HCT116 (cell line): ENCODE measurements at regions not wholly inside any gene's neighbourhood (a gene's known extent, or its start where the extent isn't known, plus 50 kb on each side); places are given as distances from the start of the nearest gene placed in this dataset.

Experiments used
- ATAC-seq: fragments of 200-7000 bp; cut with Tn5 transposase; 2 replicates; pipeline ENCODE4 v1.9.1; 2020; ENCODE audit warnings: mild to moderate bottlenecking, moderate library complexity
- BruUV-seq: library from RNA; stranded (reverse); fragments of 400-500 nt; replicated peaks from 2 replicates; lab custom pipeline; 2021; lab: Mats Ljungman, UMichigan
- CTCF ChIA-PET: fragments of 300-600 bp; sonication (Branson Sonifier 250); formaldehyde crosslinking; loops from one replicate; lab custom pipeline; 2021; ENCODE audit warnings: antibody characterized with exemption; lab: Charles Lee
- POLR2A ChIA-PET: fragments of 300-600, 350-600 bp; sonication (Branson Sonifier 250); formaldehyde crosslinking; loops from one replicate; lab custom pipeline; 2021; ENCODE audit warnings: antibody characterized with exemption; lab: Charles Lee
- RAD21 ChIA-PET, 2 experiments: fragments of 300-600 bp; sonication (Branson Sonifier 250); formaldehyde crosslinking; loops; one replicate each; lab custom pipeline; 2023; ENCODE audit warnings: low total read pairs in 2 of 2; ENCODE audit not compliant: uncharacterized antibody in 2 of 2, unreplicated experiment in 2 of 2, low non-redundant PET in 1 of 2; lab: Charles Lee
- DNase-seq: peaks from one replicate; pipeline ENCODE4 v3.0.0-alpha.2; 2010; ENCODE audit warnings: low read depth, low spot score
- H2AFZ ChIP-seq: fragments of 200-600 bp; shearing (Covaris generic), sonication (generic); 2 replicates; pipeline ENCODE4 v1.6.1; 2017; ENCODE audit warnings: low read depth, mixed run types, mixed read lengths, antibody characterized with exemption, low read length; ENCODE audit not compliant: poor library complexity, severe bottlenecking
- H3K27ac ChIP-seq: 2 replicates; pipeline ENCODE4 v1.5.1; 2012; ENCODE audit warnings: low read depth, low read length
- H3K27me3 ChIP-seq: fragments of 200-600 bp; sonication (generic); 2 replicates; pipeline ENCODE4 v1.6.1; 2016; ENCODE audit warnings: mixed run types, low read length, mixed read lengths; ENCODE audit not compliant: insufficient read depth
- H3K36me3 ChIP-seq, 2 experiments: fragments of 200-500 bp in 1 of 2; fragments of 200-600 bp in 1 of 2; sonication (Bioruptor generic) in 1 of 2; sonication (generic) in 1 of 2; 2 replicates each; pipeline versions ENCODE4 v1.5.1 to v1.6.1; 2014 to 2016; ENCODE audit warnings: low read length in 2 of 2, inconsistent platforms in 1 of 2, mixed read lengths in 1 of 2, mixed run types in 1 of 2; ENCODE audit not compliant: insufficient read depth in 2 of 2, control insufficient read depth in 1 of 2
- H3K4me1 ChIP-seq, 2 experiments: fragments of 200-600 bp in 1 of 2; sonication (generic) in 1 of 2; 2 replicates each; pipeline versions ENCODE4 v1.5.1 to v1.6.1; 2012 to 2017; ENCODE audit warnings: low read length in 2 of 2, inconsistent platforms in 1 of 2, mild to moderate bottlenecking in 1 of 2, mixed read lengths in 1 of 2, mixed run types in 1 of 2, moderate library complexity in 1 of 2; ENCODE audit not compliant: insufficient read depth in 2 of 2, control insufficient read depth in 1 of 2
- H3K4me2 ChIP-seq: fragments of 200-600 bp; sonication (generic); 2 replicates; pipeline ENCODE4 v1.6.1; 2017; ENCODE audit warnings: mixed run types, low read length, mixed read lengths
- H3K4me3 ChIP-seq, 2 experiments: fragments of 200-600 bp in 1 of 2; sonication (generic) in 1 of 2; replicated peaks in 1 of 2; 2 replicates each; pipeline ENCODE4 v1.5.1; 2011 to 2016; ENCODE audit warnings: low read length in 2 of 2, control low read depth in 1 of 2, low read depth in 1 of 2, mild to moderate bottlenecking in 1 of 2, mixed read lengths in 1 of 2, mixed run types in 1 of 2
- H3K79me2 ChIP-seq: fragments of 200-600 bp; sonication (generic); 2 replicates; pipeline ENCODE4 v1.6.1; 2017; ENCODE audit warnings: mild to moderate bottlenecking, mixed run types, low read length, moderate library complexity, mixed read lengths; ENCODE audit not compliant: insufficient read depth
- H3K9ac ChIP-seq: fragments of 200-600 bp; sonication (generic); 2 replicates; pipeline ENCODE4 v1.6.1; 2016; ENCODE audit warnings: low read length, mixed read lengths
- H3K9me2 ChIP-seq: fragments of 200-600 bp; sonication (generic), shearing (Covaris generic); 2 replicates; pipeline ENCODE4 v1.6.1; 2017; ENCODE audit warnings: mixed run types, mild to moderate bottlenecking, moderate library complexity; ENCODE audit not compliant: insufficient read depth
- H3K9me3 ChIP-seq, 2 experiments: fragments of 200-500 bp in 1 of 2; fragments of 200-600 bp in 1 of 2; sonication (Bioruptor generic) in 1 of 2; sonication (generic) in 1 of 2; 2 replicates each; pipeline ENCODE4 v1.6.1; 2014 to 2017; ENCODE audit warnings: low read length in 2 of 2, mixed read lengths in 2 of 2, inconsistent platforms in 1 of 2, low read depth in 1 of 2, mild to moderate bottlenecking in 1 of 2, mixed run types in 1 of 2, moderate library complexity in 1 of 2; ENCODE audit not compliant: control insufficient read depth in 1 of 2, insufficient read depth in 1 of 2
- H4K20me1 ChIP-seq: fragments of 200-600 bp; sonication (generic), shearing (Covaris generic); 2 replicates; pipeline ENCODE4 v1.6.1; 2017; ENCODE audit warnings: mixed run types, mild to moderate bottlenecking, moderate library complexity; ENCODE audit not compliant: insufficient read depth
- ATF3 ChIP-seq: IDR thresholded peaks from 2 replicates; pipeline ENCODE4 v1.6.1; 2012
- CBX3 ChIP-seq: IDR thresholded peaks from 2 replicates; pipeline ENCODE4 v1.6.1; 2012; ENCODE audit warnings: low read depth
- ELF1 ChIP-seq: IDR thresholded peaks from 2 replicates; pipeline ENCODE4 v1.6.1; 2012; ENCODE audit warnings: low read depth, borderline replicate concordance
- EZH2 ChIP-seq: fragments of 200-600 bp; sonication (generic); IDR thresholded peaks from 2 replicates; pipeline ENCODE4 v1.6.1; 2017; ENCODE audit warnings: antibody characterized with exemption, mixed run types
- EZH2phosphoT487 ChIP-seq: fragments of 200-600 bp; IDR thresholded peaks from 2 replicates; pipeline ENCODE4 v1.6.1; 2018; ENCODE audit warnings: antibody characterized with exemption, borderline replicate concordance
- FOSL1 ChIP-seq: IDR thresholded peaks from 2 replicates; pipeline ENCODE4 v1.6.1; 2012; ENCODE audit warnings: low read depth
- JUND ChIP-seq: IDR thresholded peaks from 2 replicates; pipeline ENCODE4 v1.6.1; 2012
- POLR2AphosphoS5 ChIP-seq: IDR thresholded peaks from 2 replicates; pipeline ENCODE4 v1.6.1; 2011; ENCODE audit warnings: mild to moderate bottlenecking, low read depth, low read length, moderate library complexity
- SIN3A ChIP-seq: IDR thresholded peaks from 2 replicates; pipeline ENCODE4 v1.6.1; 2012; ENCODE audit warnings: low read depth
- SP1 ChIP-seq: IDR thresholded peaks from 2 replicates; pipeline ENCODE4 v1.6.1; 2012; ENCODE audit warnings: low read depth
- SRF ChIP-seq: IDR thresholded peaks from 2 replicates; pipeline ENCODE4 v1.6.1; 2012; ENCODE audit warnings: low read depth
- TCF7L2 ChIP-seq: IDR thresholded peaks from 2 replicates; pipeline ENCODE4 v1.7.0; 2011; ENCODE audit warnings: borderline replicate concordance, inconsistent platforms; ENCODE audit not compliant: insufficient read depth, insufficient read length; ENCODE audit errors: extremely low read depth
- YY1 ChIP-seq: IDR thresholded peaks from 2 replicates; pipeline ENCODE4 v1.6.1; 2011; ENCODE audit warnings: low read length, low read depth, moderate library complexity, mild to moderate bottlenecking; ENCODE audit not compliant: insufficient replicate concordance; ENCODE audit errors: extremely low read depth
- ZBTB33 ChIP-seq: IDR thresholded peaks from 2 replicates; pipeline ENCODE4 v1.6.1; 2011; ENCODE audit warnings: mild to moderate bottlenecking, low read length, moderate library complexity; ENCODE audit not compliant: insufficient replicate concordance; ENCODE audit errors: extremely low read depth
- ZFX ChIP-seq: fragments of 450-650 bp; IDR thresholded peaks from 2 replicates; pipeline ENCODE4 v1.6.1; 2017
- ZNF274 ChIP-seq: fragments of 200-500 bp; sonication (Bioruptor generic); IDR thresholded peaks from 2 replicates; pipeline ENCODE4 v1.6.1; 2014; ENCODE audit warnings: mild to moderate bottlenecking, low read depth, low read length, inconsistent platforms
- intact Hi-C: fragments of 100-400 bp; cut with micrococcal nuclease; formaldehyde crosslinking; loops from 2 replicates; pipeline ENCODE4 v1.10.0; 2022
- TF ChIP-seq, protein P1 (sequence below): IDR thresholded peaks from 2 replicates; pipeline ENCODE4 v1.6.1; 2012

- Histone ChIP-seq H3K4me3 (no peak overlapping the region), H3K4me1 (no peaks in the 10 kb centered on the region), H3K27me3 (no peaks in the 10 kb centered on the region), H3K27ac (no peak overlapping the region), H3K9me2 (0 out of 2 replicates have a peak, but pooled peaks cover 7% of the 10 kb centered on the region), H3K4me2 (no peak overlapping the region), H3K36me3 (no peaks in the 10 kb centered on the region), H3K79me2 (no peaks in the 10 kb centered on the region), H3K9ac (no peak overlapping the region), H2AFZ (no peak overlapping the region), H4K20me1 (no peaks in the 10 kb centered on the region), H3K9me3 (no peaks in the 10 kb centered on the region)
- DNase-seq, result no peak
- no peak for ATAC-seq
- TF ChIP-seq YY1 (no peak), CBX3 (no peak), EZH2 (no peak), ATF3 (no peak), SRF (no peak), TCF7L2 (no peak)
- RAD21 ChIA-PET, result no interaction called here
- no TSS peak for BruUV-seq
- POLR2A ChIA-PET, result no interaction called here
- intact Hi-C loops, result no loop called here
- CTCF ChIA-PET, result no interaction called here
Observed at GRCh38 chr15:95793231-95793630, 537.3 kb upstream of the NR2F2 start.

DNA sequence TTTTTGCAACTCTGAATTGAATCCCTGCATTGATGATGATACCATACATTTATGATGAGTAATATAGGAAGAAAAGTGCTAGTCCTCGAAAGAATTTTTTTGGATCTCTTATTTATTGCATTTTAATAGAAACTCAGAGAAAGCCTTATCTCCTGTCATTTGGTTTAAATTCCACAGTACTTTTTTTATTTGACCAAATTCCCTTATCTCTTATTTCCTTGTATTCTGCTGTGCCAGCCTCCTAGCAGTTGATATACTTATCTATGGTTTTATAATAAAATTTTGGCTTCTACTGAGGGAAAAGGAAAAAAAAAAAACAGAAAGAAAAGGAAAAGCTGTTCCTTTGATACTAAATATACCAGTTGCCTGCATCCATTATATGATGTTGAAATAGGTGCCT lies 535.1 kb upstream of the NR2F2 start:
- ChIA-PET CTCF (no interaction called here), POLR2A (no interaction called here)
- TF ChIP-seq TCF7L2 (no peak), SP1 (no peak), SIN3A (no peak), ATF3 (no peak), ZBTB33 (no peak), JUND (no peak), ZNF274 (no peak), EZH2phosphoT487 (no peak), POLR2AphosphoS5 (no peak), ELF1 (no peak), FOSL1 (no peak), ZFX (no peak), SRF (no peak)
- TF ChIP-seq, protein P1, sequence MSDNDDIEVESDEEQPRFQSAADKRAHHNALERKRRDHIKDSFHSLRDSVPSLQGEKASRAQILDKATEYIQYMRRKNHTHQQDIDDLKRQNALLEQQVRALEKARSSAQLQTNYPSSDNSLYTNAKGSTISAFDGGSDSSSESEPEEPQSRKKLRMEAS, result no peak

More for the DNA sequence above, 535.1 kb upstream of the NR2F2 start:
- Histone ChIP-seq H3K4me3 (no peak overlapping the region), H3K9me2 (0 out of 2 replicates have a peak, but pooled peaks cover 5% of the 10 kb centered on the region), H3K27ac (no peak overlapping the region), H3K9me3 (no peaks in the 10 kb centered on the region), H3K4me1 (no peaks in the 10 kb centered on the region), H2AFZ (no peak overlapping the region), H3K27me3 (no peaks in the 10 kb centered on the region), H3K4me2 (no peak overlapping the region), H3K79me2 (no peaks in the 10 kb centered on the region), H3K9ac (no peak overlapping the region), H4K20me1 (no peaks in the 10 kb centered on the region), H3K36me3 (no peaks in the 10 kb centered on the region)
- DNase-seq (no peak), ATAC-seq (no peak)
- no TSS peak for BruUV-seq
- RAD21 ChIA-PET, result no interaction called here
- intact Hi-C loops, result no loop called here
